HCT116 (cell line): ENCODE measurements at regions not wholly inside any gene's neighbourhood (a gene's known extent, or its start where the extent isn't known, plus 50 kb on each side); places are given as distances from the start of the nearest gene placed in this dataset.

Experiments used
- ATAC-seq: fragments of 200-7000 bp; cut with Tn5 transposase; 2 replicates; pipeline ENCODE4 v1.9.1; 2020; ENCODE audit warnings: mild to moderate bottlenecking, moderate library complexity
- BruUV-seq: library from RNA; stranded (reverse); fragments of 400-500 nt; replicated peaks from 2 replicates; lab custom pipeline; 2021; lab: Mats Ljungman, UMichigan
- CTCF ChIA-PET: fragments of 300-600 bp; sonication (Branson Sonifier 250); formaldehyde crosslinking; loops from one replicate; lab custom pipeline; 2021; ENCODE audit warnings: antibody characterized with exemption; lab: Charles Lee
- POLR2A ChIA-PET: fragments of 300-600, 350-600 bp; sonication (Branson Sonifier 250); formaldehyde crosslinking; loops from one replicate; lab custom pipeline; 2021; ENCODE audit warnings: antibody characterized with exemption; lab: Charles Lee
- RAD21 ChIA-PET, 2 experiments: fragments of 300-600 bp; sonication (Branson Sonifier 250); formaldehyde crosslinking; loops; one replicate each; lab custom pipeline; 2023; ENCODE audit warnings: low total read pairs in 2 of 2; ENCODE audit not compliant: uncharacterized antibody in 2 of 2, unreplicated experiment in 2 of 2, low non-redundant PET in 1 of 2; lab: Charles Lee
- DNase-seq: peaks from one replicate; pipeline ENCODE4 v3.0.0-alpha.2; 2010; ENCODE audit warnings: low read depth, low spot score
- H2AFZ ChIP-seq: fragments of 200-600 bp; shearing (Covaris generic), sonication (generic); 2 replicates; pipeline ENCODE4 v1.6.1; 2017; ENCODE audit warnings: low read depth, mixed run types, mixed read lengths, antibody characterized with exemption, low read length; ENCODE audit not compliant: poor library complexity, severe bottlenecking
- H3K27ac ChIP-seq: 2 replicates; pipeline ENCODE4 v1.5.1; 2012; ENCODE audit warnings: low read depth, low read length
- H3K27me3 ChIP-seq: fragments of 200-600 bp; sonication (generic); 2 replicates; pipeline ENCODE4 v1.6.1; 2016; ENCODE audit warnings: mixed run types, low read length, mixed read lengths; ENCODE audit not compliant: insufficient read depth
- H3K36me3 ChIP-seq, 2 experiments: fragments of 200-500 bp in 1 of 2; fragments of 200-600 bp in 1 of 2; sonication (Bioruptor generic) in 1 of 2; sonication (generic) in 1 of 2; 2 replicates each; pipeline versions ENCODE4 v1.5.1 to v1.6.1; 2014 to 2016; ENCODE audit warnings: low read length in 2 of 2, inconsistent platforms in 1 of 2, mixed read lengths in 1 of 2, mixed run types in 1 of 2; ENCODE audit not compliant: insufficient read depth in 2 of 2, control insufficient read depth in 1 of 2
- H3K4me1 ChIP-seq, 2 experiments: fragments of 200-600 bp in 1 of 2; sonication (generic) in 1 of 2; 2 replicates each; pipeline versions ENCODE4 v1.5.1 to v1.6.1; 2012 to 2017; ENCODE audit warnings: low read length in 2 of 2, inconsistent platforms in 1 of 2, mild to moderate bottlenecking in 1 of 2, mixed read lengths in 1 of 2, mixed run types in 1 of 2, moderate library complexity in 1 of 2; ENCODE audit not compliant: insufficient read depth in 2 of 2, control insufficient read depth in 1 of 2
- H3K4me2 ChIP-seq: fragments of 200-600 bp; sonication (generic); 2 replicates; pipeline ENCODE4 v1.6.1; 2017; ENCODE audit warnings: mixed run types, low read length, mixed read lengths
- H3K4me3 ChIP-seq, 2 experiments: fragments of 200-600 bp in 1 of 2; sonication (generic) in 1 of 2; replicated peaks in 1 of 2; 2 replicates each; pipeline ENCODE4 v1.5.1; 2011 to 2016; ENCODE audit warnings: low read length in 2 of 2, control low read depth in 1 of 2, low read depth in 1 of 2, mild to moderate bottlenecking in 1 of 2, mixed read lengths in 1 of 2, mixed run types in 1 of 2
- H3K79me2 ChIP-seq: fragments of 200-600 bp; sonication (generic); 2 replicates; pipeline ENCODE4 v1.6.1; 2017; ENCODE audit warnings: mild to moderate bottlenecking, mixed run types, low read length, moderate library complexity, mixed read lengths; ENCODE audit not compliant: insufficient read depth
- H3K9ac ChIP-seq: fragments of 200-600 bp; sonication (generic); 2 replicates; pipeline ENCODE4 v1.6.1; 2016; ENCODE audit warnings: low read length, mixed read lengths
- H3K9me2 ChIP-seq: fragments of 200-600 bp; sonication (generic), shearing (Covaris generic); 2 replicates; pipeline ENCODE4 v1.6.1; 2017; ENCODE audit warnings: mixed run types, mild to moderate bottlenecking, moderate library complexity; ENCODE audit not compliant: insufficient read depth
- H3K9me3 ChIP-seq, 2 experiments: fragments of 200-500 bp in 1 of 2; fragments of 200-600 bp in 1 of 2; sonication (Bioruptor generic) in 1 of 2; sonication (generic) in 1 of 2; 2 replicates each; pipeline ENCODE4 v1.6.1; 2014 to 2017; ENCODE audit warnings: low read length in 2 of 2, mixed read lengths in 2 of 2, inconsistent platforms in 1 of 2, low read depth in 1 of 2, mild to moderate bottlenecking in 1 of 2, mixed run types in 1 of 2, moderate library complexity in 1 of 2; ENCODE audit not compliant: control insufficient read depth in 1 of 2, insufficient read depth in 1 of 2
- H4K20me1 ChIP-seq: fragments of 200-600 bp; sonication (generic), shearing (Covaris generic); 2 replicates; pipeline ENCODE4 v1.6.1; 2017; ENCODE audit warnings: mixed run types, mild to moderate bottlenecking, moderate library complexity; ENCODE audit not compliant: insufficient read depth
- EZH2 ChIP-seq: fragments of 200-600 bp; sonication (generic); IDR thresholded peaks from 2 replicates; pipeline ENCODE4 v1.6.1; 2017; ENCODE audit warnings: antibody characterized with exemption, mixed run types
- EZH2phosphoT487 ChIP-seq: fragments of 200-600 bp; IDR thresholded peaks from 2 replicates; pipeline ENCODE4 v1.6.1; 2018; ENCODE audit warnings: antibody characterized with exemption, borderline replicate concordance
- RAD21 ChIP-seq: IDR thresholded peaks from 2 replicates; pipeline ENCODE4 v1.6.1; 2012; ENCODE audit warnings: low read depth, mild to moderate bottlenecking
- REST ChIP-seq: IDR thresholded peaks from 2 replicates; pipeline ENCODE4 v1.6.1; 2012; ENCODE audit warnings: low read depth
- SIN3A ChIP-seq: IDR thresholded peaks from 2 replicates; pipeline ENCODE4 v1.6.1; 2012; ENCODE audit warnings: low read depth
- SRF ChIP-seq: IDR thresholded peaks from 2 replicates; pipeline ENCODE4 v1.6.1; 2012; ENCODE audit warnings: low read depth
- ZBTB33 ChIP-seq: IDR thresholded peaks from 2 replicates; pipeline ENCODE4 v1.6.1; 2011; ENCODE audit warnings: mild to moderate bottlenecking, low read length, moderate library complexity; ENCODE audit not compliant: insufficient replicate concordance; ENCODE audit errors: extremely low read depth
- intact Hi-C: fragments of 100-400 bp; cut with micrococcal nuclease; formaldehyde crosslinking; loops from 2 replicates; pipeline ENCODE4 v1.10.0; 2022

GRCh38 chr17:70484496-70484895 is 315.2 kb downstream of the KCNJ2 start:
- POLR2A ChIA-PET = no interaction called here
- H2AFZ ChIP-seq = no peak overlapping the region
- intact Hi-C loops = no loop called here
- ATAC-seq (no peak), DNase-seq (no peak)
- H3K36me3 ChIP-seq = no peaks in the 10 kb centered on the region
- no peak overlapping the region for H3K9ac ChIP-seq
- TF ChIP-seq EZH2 (no peak), ZBTB33 (no peak), SIN3A (no peak), RAD21 (no peak), EZH2phosphoT487 (no peak), SRF (no peak), REST (no peak)
- no peak overlapping the region for H3K4me3 ChIP-seq
- CTCF ChIA-PET = no interaction called here
- no peaks in the 10 kb centered on the region for H3K27me3 ChIP-seq
- RAD21 ChIA-PET = no interaction called here
- H3K4me2 ChIP-seq = no peak overlapping the region
- no peaks in the 10 kb centered on the region for H3K4me1 ChIP-seq
- no peak overlapping the region for H3K27ac ChIP-seq
- no TSS peak for BruUV-seq
- no peaks in the 10 kb centered on the region for H3K79me2 ChIP-seq
- H4K20me1 ChIP-seq = no peaks in the 10 kb centered on the region
- peaks cover 0 to 23% of the 10 kb centered on the region in 2 experiments; a peak in 2 of 4 replicates for H3K9me3 ChIP-seq
- no peaks in the 10 kb centered on the region for H3K9me2 ChIP-seq
